H1 (cell line): ENCODE measurements at regions not wholly inside any gene's neighbourhood (a gene's known extent, or its start where the extent isn't known, plus 50 kb on each side); places are given as distances from the start of the nearest gene placed in this dataset.

ENCODE experiments used
- CTCF ChIA-PET: fragments of 300-600 bp; sonication (Branson Sonifier 250); formaldehyde crosslinking; loops from one replicate; lab custom pipeline; 2021; ENCODE audit not compliant: partially characterized antibody; lab: Charles Lee
- POLR2A ChIA-PET: fragments of 300-600 bp; sonication (Branson Sonifier 250); formaldehyde crosslinking; loops from one replicate; lab custom pipeline; 2021; ENCODE audit warnings: inconsistent platforms; ENCODE audit not compliant: partially characterized antibody; lab: Charles Lee
- DNase-seq, 2 experiments: peaks; one replicate each; pipeline versions ENCODE4 v3.0.0 to v3.0.0-alpha.2; 2010 to 2022; ENCODE audit warnings: low spot score in 2 of 2, low read depth in 1 of 2, mixed read lengths in 1 of 2
- FAIRE-seq: peaks from 2 replicates; lab custom pipeline; 2011; peaks lifted over from hg19 to GRCh38; lab: Jason Lieb, UNC
- H2AFZ ChIP-seq: 2 replicates; pipeline ENCODE4 v1.8.1; 2012; ENCODE audit warnings: low read length, inconsistent platforms
- H2AK5ac ChIP-seq: 2 replicates; pipeline ENCODE4 v1.6.1; 2013; ENCODE audit warnings: low read depth, low read length
- H2BK120ac ChIP-seq: replicated peaks from 2 replicates; pipeline ENCODE3; 2013; ENCODE audit warnings: low read depth, low read length, inconsistent platforms
- H2BK12ac ChIP-seq: 2 replicates; pipeline ENCODE4 v1.6.1; 2013; ENCODE audit warnings: low read depth, low read length
- H2BK15ac ChIP-seq: 2 replicates; pipeline ENCODE4 v1.6.1; 2013; ENCODE audit warnings: low read length
- H2BK20ac ChIP-seq: 2 replicates; pipeline ENCODE4 v1.6.1; 2013; ENCODE audit warnings: low read length
- H2BK5ac ChIP-seq: 2 replicates; pipeline ENCODE4 v1.6.1; 2013; ENCODE audit warnings: low read depth, low read length
- H3K14ac ChIP-seq: 2 replicates; pipeline ENCODE4 v1.6.1; 2013; ENCODE audit warnings: inconsistent platforms; ENCODE audit not compliant: insufficient read length
- H3K18ac ChIP-seq: 2 replicates; pipeline ENCODE4 v1.6.1; 2013; ENCODE audit warnings: low read length; ENCODE audit errors: extremely low read depth
- H3K23ac ChIP-seq: 2 replicates; pipeline ENCODE4 v1.6.1; 2013; ENCODE audit warnings: inconsistent platforms; ENCODE audit not compliant: insufficient read length
- H3K23me2 ChIP-seq: 2 replicates; pipeline ENCODE4 v1.6.1; 2013; ENCODE audit warnings: low read depth, low read length
- H3K27ac ChIP-seq: 2 replicates; pipeline ENCODE4 v1.6.1; 2011; ENCODE audit warnings: low read depth, low read length, inconsistent platforms
- H3K27me3 ChIP-seq, 4 experiments: replicated peaks in 1 of 4; 1 replicate in 1 of 4; 2 replicates in 3 of 4; pipeline versions ENCODE4 v1.6.1 to v1.8.1; 2011 to 2013; ENCODE audit warnings: low read length in 3 of 4, mild to moderate bottlenecking in 3 of 4, inconsistent platforms in 2 of 4, mixed read lengths in 2 of 4, moderate library complexity in 1 of 4; ENCODE audit not compliant: control insufficient read depth in 3 of 4, insufficient read depth in 3 of 4; ENCODE audit errors: extremely low read depth in 1 of 4
- H3K36me3 ChIP-seq, 4 experiments: 2 replicates each; pipeline versions ENCODE4 v1.6.1 to v1.8.1; 2011 to 2013; ENCODE audit warnings: mild to moderate bottlenecking in 4 of 4, low read length in 3 of 4, moderate library complexity in 2 of 4, control low read depth in 1 of 4, inconsistent platforms in 1 of 4; ENCODE audit not compliant: insufficient read depth in 4 of 4, control insufficient read depth in 2 of 4
- H3K4ac ChIP-seq: replicated peaks from 2 replicates; pipeline ENCODE3; 2013; ENCODE audit warnings: low read length, low read depth, mixed read lengths, inconsistent platforms; ENCODE audit not compliant: insufficient read length
- H3K4me1 ChIP-seq, 4 experiments: replicated peaks in 1 of 4; 1 replicate in 1 of 4; 2 replicates in 3 of 4; pipeline versions ENCODE4 v1.6.1 to v1.8.1; 2011 to 2013; ENCODE audit warnings: low read length in 3 of 4, inconsistent platforms in 2 of 4, mixed read lengths in 1 of 4; ENCODE audit not compliant: insufficient read depth in 4 of 4, control insufficient read depth in 3 of 4
- H3K4me2 ChIP-seq, 2 experiments: 2 replicates each; pipeline versions ENCODE4 v1.6.1 to v1.8.1; 2011 to 2013; ENCODE audit warnings: low read depth in 2 of 2, low read length in 2 of 2, control low read depth in 1 of 2, inconsistent platforms in 1 of 2, mild to moderate bottlenecking in 1 of 2; ENCODE audit not compliant: insufficient read depth in 1 of 2
- H3K4me3 ChIP-seq, 4 experiments: fragments of 200-600, 300-600 bp in 1 of 4; sonication (generic), shearing (Covaris generic), sonication (Bioruptor Twin) in 1 of 4; 2 replicates each; pipeline versions ENCODE4 v1.5.1 to v1.8.1; 2011 to 2016; ENCODE audit warnings: low read length in 4 of 4, low read depth in 3 of 4, control low read depth in 2 of 4, inconsistent platforms in 2 of 4, mild to moderate bottlenecking in 2 of 4, mixed read lengths in 1 of 4, moderate library complexity in 1 of 4; ENCODE audit not compliant: insufficient read depth in 2 of 4; ENCODE audit errors: extremely low read depth in 1 of 4
- H3K56ac ChIP-seq: replicated peaks from 2 replicates; pipeline ENCODE3; 2013; ENCODE audit warnings: low read depth, mild to moderate bottlenecking, mixed read lengths, low read length, inconsistent platforms; ENCODE audit not compliant: insufficient read length
- H3K79me1 ChIP-seq: 2 replicates; pipeline ENCODE4 v1.6.1; 2013; ENCODE audit warnings: low read depth, low read length, control low read depth
- H3K79me2 ChIP-seq, 2 experiments: 2 replicates each; pipeline versions ENCODE4 v1.6.1 to v1.8.1; 2012 to 2013; ENCODE audit warnings: low read length in 2 of 2, mild to moderate bottlenecking in 2 of 2, inconsistent platforms in 1 of 2; ENCODE audit not compliant: insufficient read depth in 2 of 2, control insufficient read depth in 1 of 2
- H3K9ac ChIP-seq, 4 experiments: replicated peaks in 1 of 4; 1 replicate in 1 of 4; 2 replicates in 3 of 4; pipeline versions ENCODE4 v1.6.1 to v1.8.1; 2011 to 2013; ENCODE audit warnings: low read depth in 3 of 4, low read length in 3 of 4, control low read depth in 2 of 4, mild to moderate bottlenecking in 2 of 4, moderate library complexity in 2 of 4, inconsistent platforms in 1 of 4; ENCODE audit errors: extremely low read depth in 1 of 4
- H3K9me3 ChIP-seq, 2 experiments: 2 replicates each; pipeline versions ENCODE4 v1.6.1 to v1.8.1; 2012 to 2013; ENCODE audit warnings: mild to moderate bottlenecking in 2 of 2, moderate library complexity in 2 of 2, control low read depth in 1 of 2, inconsistent platforms in 1 of 2, low read depth in 1 of 2, low read length in 1 of 2, mixed read lengths in 1 of 2; ENCODE audit not compliant: insufficient read depth in 2 of 2
- H4K20me1 ChIP-seq, 2 experiments: replicated peaks in 1 of 2; 2 replicates each; pipeline versions ENCODE3 to v1.8.1; 2011 to 2013; ENCODE audit warnings: inconsistent platforms in 2 of 2, low read length in 2 of 2, mild to moderate bottlenecking in 1 of 2; ENCODE audit not compliant: insufficient read depth in 2 of 2, control insufficient read depth in 1 of 2
- H4K5ac ChIP-seq: 2 replicates; pipeline ENCODE4 v1.6.1; 2013; ENCODE audit warnings: low read length, low read depth, mixed read lengths, inconsistent platforms; ENCODE audit not compliant: insufficient read length
- H4K8ac ChIP-seq: 2 replicates; pipeline ENCODE4 v1.8.0; 2013; ENCODE audit warnings: mild to moderate bottlenecking, moderate library complexity, low read length, inconsistent platforms; ENCODE audit not compliant: insufficient read depth; ENCODE audit errors: extremely low read depth
- H4K91ac ChIP-seq: replicated peaks from 2 replicates; pipeline ENCODE3; 2013; ENCODE audit warnings: low read length, mixed read lengths, inconsistent platforms; ENCODE audit not compliant: insufficient read length
- ATF2 ChIP-seq: IDR thresholded peaks from 2 replicates; pipeline ENCODE4 v1.6.1; 2012; ENCODE audit warnings: low read length, inconsistent platforms
- CBX8 ChIP-seq: fragments of 300-800, 300-1000 bp; sonication (generic); IDR thresholded peaks from 2 replicates; pipeline ENCODE4 v1.7.1; 2016; ENCODE audit warnings: low read depth, low read length, borderline replicate concordance
- CTBP2 ChIP-seq: IDR thresholded peaks from 2 replicates; pipeline ENCODE4 v1.7.0; 2011; ENCODE audit warnings: borderline replicate concordance, mild to moderate bottlenecking, moderate library complexity, mixed read lengths, low read length; ENCODE audit not compliant: insufficient read depth, insufficient read length
- FOSL1 ChIP-seq: IDR thresholded peaks from 2 replicates; pipeline ENCODE4 v1.6.1; 2011; ENCODE audit warnings: mild to moderate bottlenecking, low read depth, low read length, moderate library complexity; ENCODE audit not compliant: insufficient read depth
- POU5F1 ChIP-seq: IDR thresholded peaks from 2 replicates; pipeline ENCODE4 v1.6.1; 2011; ENCODE audit warnings: low read depth, mild to moderate bottlenecking, low read length, moderate library complexity
- SIRT6 ChIP-seq: IDR thresholded peaks from one replicate; pipeline ENCODE4 v1.7.1; 2012; ENCODE audit warnings: low read length, inconsistent platforms
- SIX5 ChIP-seq: IDR thresholded peaks from 2 replicates; pipeline ENCODE4 v1.6.1; 2011; ENCODE audit warnings: mild to moderate bottlenecking, low read depth, low read length
- SP4 ChIP-seq: IDR thresholded peaks from 2 replicates; pipeline ENCODE4 v1.6.1; 2012; ENCODE audit warnings: low read length, inconsistent platforms
- TBP ChIP-seq: IDR thresholded peaks from 2 replicates; pipeline ENCODE4 v1.6.1; 2011; ENCODE audit warnings: low read depth, low read length, improper control_type of control experiment
- YY1 ChIP-seq: IDR thresholded peaks from 2 replicates; pipeline ENCODE4 v1.6.1; 2011; ENCODE audit warnings: low read depth, mild to moderate bottlenecking, low read length
- WGBS, 2 experiments: shearing (Covaris generic) in 1 of 2; methylation state at CpG; one replicate each; pipeline versions ENCODE4 v1.1.6 to v1.1.7; 2013 to 2015; ENCODE audit warnings: low lambda C conversion rate in 2 of 2, mixed read lengths in 2 of 2, inconsistent platforms in 1 of 2, low coverage in 1 of 2, missing lambda C conversion rate in 1 of 2; ENCODE audit not compliant: insufficient replicate concordance in 2 of 2, insufficient coverage in 1 of 2, insufficient read length in 1 of 2; ENCODE audit errors: extremely low coverage in 1 of 2, missing lambda C conversion rate in 1 of 2; 5-methylcytosine and 5-hydroxymethylcytosine counted together
- TF ChIP-seq, protein P1 (sequence below): IDR thresholded peaks from 2 replicates; pipeline ENCODE4 v1.6.1; 2012; ENCODE audit warnings: inconsistent platforms

DNA sequence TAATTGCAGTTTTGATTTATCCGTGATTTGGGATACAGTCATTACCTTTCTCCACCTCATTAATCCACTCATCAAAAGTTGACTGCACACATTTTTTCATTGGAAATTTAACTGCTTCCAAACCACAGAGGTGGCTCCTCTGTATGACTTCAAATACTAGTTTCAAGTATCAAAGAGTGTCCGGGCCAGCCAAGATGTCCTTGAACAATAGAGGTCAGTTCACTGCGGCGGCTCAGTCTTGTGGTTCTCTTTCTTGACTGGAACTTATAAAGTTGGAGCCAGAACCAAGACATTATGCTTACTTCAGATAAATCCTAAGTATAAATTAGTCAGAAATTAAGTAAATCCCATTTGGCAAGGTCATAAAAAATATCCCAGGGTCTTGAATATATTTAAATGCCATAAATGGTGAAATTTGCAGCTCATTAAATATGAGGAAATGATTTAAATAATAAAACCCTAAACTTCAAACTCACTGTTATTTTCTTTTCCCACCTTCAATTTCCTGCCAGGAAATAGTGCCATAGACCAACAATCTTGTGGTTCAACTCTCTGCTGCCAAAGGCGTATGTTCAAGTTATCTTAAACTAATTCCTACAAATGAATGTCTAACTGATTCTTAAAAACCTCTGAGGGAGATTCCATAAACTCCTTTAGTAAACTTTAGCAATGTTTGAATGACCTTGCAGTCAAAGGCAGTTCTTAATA lies 360.8 kb downstream of the AEBP2 start:
- Histone ChIP-seq H2BK12ac (no peak overlapping the region), H3K9me3 (peaks cover 0 to 4% of the 10 kb centered on the region in 2 experiments; a peak in 1 of 4 replicates), H2BK5ac (no peak overlapping the region), H4K91ac (no peak overlapping the region), H2BK15ac (no peak overlapping the region), H3K4me1 (no peaks in the 10 kb centered on the region), H3K56ac (no peak overlapping the region), H3K9ac (no peak overlapping the region), H4K5ac (no peak overlapping the region), H3K27ac (no peak overlapping the region), H3K4me2 (no peak overlapping the region), H3K79me1 (no peaks in the 10 kb centered on the region), H2AK5ac (no peak overlapping the region), H4K8ac (no peak overlapping the region), H2BK20ac (no peak overlapping the region), H3K14ac (no peak overlapping the region), H2BK120ac (no peak overlapping the region), H3K4ac (no peak overlapping the region), H3K23ac (no peak overlapping the region), H3K79me2 (no peaks in the 10 kb centered on the region), H3K36me3 (no peaks in the 10 kb centered on the region), H3K4me3 (no peak overlapping the region), H2AFZ (no peak overlapping the region), H3K23me2 (no peaks in the 10 kb centered on the region), H3K18ac (no peak overlapping the region), H3K27me3 (no peaks in the 10 kb centered on the region), H4K20me1 (no peaks in the 10 kb centered on the region)
- CTCF ChIA-PET: interaction anchor here (1.0 kb wide), 1 partner anchor 61 kb away, joined by 3 read pairs; no protein-coding TSS in a partner anchor
- DNase-seq (no peak), FAIRE-seq (no peak)
- TF ChIP-seq SIRT6 (no peak), FOSL1 (no peak), SP4 (no peak), TBP (no peak), CTBP2 (no peak), ATF2 (no peak), CBX8 (no peak), POU5F1 (no peak), YY1 (no peak), SIX5 (no peak)
- TF ChIP-seq, protein P1, sequence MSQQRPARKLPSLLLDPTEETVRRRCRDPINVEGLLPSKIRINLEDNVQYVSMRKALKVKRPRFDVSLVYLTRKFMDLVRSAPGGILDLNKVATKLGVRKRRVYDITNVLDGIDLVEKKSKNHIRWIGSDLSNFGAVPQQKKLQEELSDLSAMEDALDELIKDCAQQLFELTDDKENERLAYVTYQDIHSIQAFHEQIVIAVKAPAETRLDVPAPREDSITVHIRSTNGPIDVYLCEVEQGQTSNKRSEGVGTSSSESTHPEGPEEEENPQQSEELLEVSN: no peak
- POLR2A ChIA-PET: no interaction called here
- 93% methylated on average over 5 of the region's 5 CpGs; no CpG with 5 or more reads in 1 of the 2 experiments for WGBS, 2 experiments
